BLaER1 treated with 17β-estradiol and CSF1 and Interleukin-3, amounts not matched to agents 10 nM and 100 nM (cell line): ENCODE measurements at regions not wholly inside any gene's neighbourhood (a gene's known extent, or its start where the extent isn't known, plus 50 kb on each side); places are given as distances from the start of the nearest gene placed in this dataset.

Experiments
- H3K27ac ChIP-seq, 11 experiments: shearing (Covaris generic); formaldehyde crosslinking; 2 replicates each; pipeline ENCODE4 v1.8.1; 2022
- H3K27me3 ChIP-seq, 11 experiments: shearing (Covaris generic); formaldehyde crosslinking; 2 replicates each; pipeline ENCODE4 v1.8.1; 2022
- H3K36me3 ChIP-seq, 11 experiments: shearing (Covaris generic); formaldehyde crosslinking; 2 replicates each; pipeline ENCODE4 v1.8.1; 2022
- H3K4me1 ChIP-seq, 10 experiments: shearing (Covaris generic); formaldehyde crosslinking; 2 replicates each; pipeline ENCODE4 v1.8.1; 2022
- H3K4me2 ChIP-seq, 11 experiments: shearing (Covaris generic); formaldehyde crosslinking; 2 replicates each; pipeline ENCODE4 v1.8.1; 2022
- H3K4me3 ChIP-seq, 10 experiments: shearing (Covaris generic); formaldehyde crosslinking; 2 replicates each; pipeline ENCODE4 v1.8.1; 2022
- H3K9ac ChIP-seq, 11 experiments: shearing (Covaris generic); formaldehyde crosslinking; 2 replicates each; pipeline ENCODE4 v1.8.1; 2022
- H3K9me3 ChIP-seq, 11 experiments: shearing (Covaris generic); formaldehyde crosslinking; replicated peaks in 1 of 11; 2 replicates each; pipeline ENCODE4 v1.8.1; 2022
- H4K20me1 ChIP-seq, 11 experiments: shearing (Covaris generic); formaldehyde crosslinking; 2 replicates each; pipeline ENCODE4 v1.8.1; 2022
- Cebpa-rat ChIP-seq, 11 experiments: shearing (Covaris generic); IDR thresholded peaks; 2 replicates each; pipeline ENCODE4 v1.8.1; 2022

DNA sequence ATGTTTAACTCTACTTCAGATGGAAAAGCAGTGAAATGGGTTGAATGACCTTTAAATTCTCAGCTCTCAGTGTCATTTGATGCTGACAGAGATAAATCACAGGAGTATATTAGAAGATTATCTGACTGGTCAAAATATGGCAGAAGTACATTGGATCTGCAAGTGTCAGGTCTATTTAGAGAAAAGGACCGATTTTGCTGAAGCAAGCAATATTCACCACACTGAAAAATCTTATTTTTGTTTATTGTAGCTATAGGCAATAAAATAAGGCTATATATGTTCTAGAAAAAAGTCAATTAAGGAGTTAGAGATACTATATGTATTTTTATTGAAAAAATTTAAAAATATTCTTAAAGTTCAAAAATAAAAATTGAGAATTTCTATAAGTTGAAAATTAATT lies 325.3 kb downstream of the CXXC4 start:
- H4K20me1 ChIP-seq: no peaks in the 10 kb centered on the region

GRCh38 chr4:104166749-104167148 lies 327.9 kb downstream of the CXXC4 start:
- H3K4me3 ChIP-seq: no peak overlapping the region
- H3K9ac ChIP-seq: no peak overlapping the region
- no peaks in the 10 kb centered on the region for H3K4me1 ChIP-seq
- H4K20me1 ChIP-seq: no peaks in the 10 kb centered on the region
- H3K27ac ChIP-seq: no peak overlapping the region
- no peaks in the 10 kb centered on the region for H3K27me3 ChIP-seq
- no peak for TF ChIP-seq Cebpa-rat (IDR thresholded peaks at IDR 0.05)
- H3K4me2 ChIP-seq: no peak overlapping the region
- H3K36me3 ChIP-seq: no peaks in the 10 kb centered on the region
- no peaks in the 10 kb centered on the region for H3K9me3 ChIP-seq

More for the DNA sequence above, 325.3 kb downstream of the CXXC4 start:
- Histone ChIP-seq H3K4me3 (no peak overlapping the region), H3K4me1 (no peaks in the 10 kb centered on the region), H3K27ac (no peak overlapping the region), H3K9me3 (no peaks in the 10 kb centered on the region), H3K27me3 (no peaks in the 10 kb centered on the region), H3K36me3 (no peaks in the 10 kb centered on the region), H3K9ac (no peak overlapping the region), H3K4me2 (no peak overlapping the region)
- no peak for TF ChIP-seq Cebpa-rat (IDR thresholded peaks at IDR 0.05)

GRCh38 chr4:104163820-104164219 lies 330.9 kb downstream of the CXXC4 start:
- no peaks in the 10 kb centered on the region for H3K36me3 ChIP-seq
- H3K9me3 ChIP-seq: no peaks in the 10 kb centered on the region
- no peak overlapping the region for H3K4me2 ChIP-seq
- no peak overlapping the region for H3K4me3 ChIP-seq
- no peaks in the 10 kb centered on the region for H4K20me1 ChIP-seq
- no peak overlapping the region for H3K27ac ChIP-seq
- H3K4me1 ChIP-seq: no peaks in the 10 kb centered on the region
- H3K27me3 ChIP-seq: no peaks in the 10 kb centered on the region
- H3K9ac ChIP-seq: no peak overlapping the region
- TF ChIP-seq Cebpa-rat (IDR thresholded peaks at IDR 0.05): no peak

GRCh38 chr4:104146048-104146447 lies 348.6 kb downstream of the CXXC4 start:
- H3K27me3 ChIP-seq: no peaks in the 10 kb centered on the region
- no peaks in the 10 kb centered on the region for H4K20me1 ChIP-seq
- H3K27ac ChIP-seq: no peak overlapping the region
- no peak overlapping the region for H3K9ac ChIP-seq
- H3K36me3 ChIP-seq: no peaks in the 10 kb centered on the region
- H3K4me2 ChIP-seq: no peak overlapping the region
- no peak overlapping the region for H3K4me3 ChIP-seq
- TF ChIP-seq Cebpa-rat (IDR thresholded peaks at IDR 0.05): no peak
- no peaks in the 10 kb centered on the region for H3K4me1 ChIP-seq
- no peaks in the 10 kb centered on the region for H3K9me3 ChIP-seq

GRCh38 chr4:104138116-104138515 lies 356.6 kb downstream of the CXXC4 start:
- no peak overlapping the region for H3K27ac ChIP-seq
- peaks cover 0 to 6% (median 0%) of the 10 kb centered on the region in 11 experiments; a peak in 1 of 22 replicates for H3K9me3 ChIP-seq
- H3K4me1 ChIP-seq: no peaks in the 10 kb centered on the region
- H3K36me3 ChIP-seq: no peaks in the 10 kb centered on the region
- no peaks in the 10 kb centered on the region for H4K20me1 ChIP-seq
- TF ChIP-seq Cebpa-rat (IDR thresholded peaks at IDR 0.05): no peak
- H3K27me3 ChIP-seq: no peaks in the 10 kb centered on the region
- no peak overlapping the region for H3K4me3 ChIP-seq
- H3K9ac ChIP-seq: no peak overlapping the region
- no peak overlapping the region for H3K4me2 ChIP-seq

GRCh38 chr4:104129243-104129642 lies 365.5 kb downstream of the CXXC4 start:
- Histone ChIP-seq H4K20me1 (no peaks in the 10 kb centered on the region), H3K9ac (no peak overlapping the region), H3K4me2 (no peak overlapping the region), H3K4me1 (no peaks in the 10 kb centered on the region), H3K36me3 (no peaks in the 10 kb centered on the region), H3K9me3 (no peaks in the 10 kb centered on the region), H3K27me3 (no peaks in the 10 kb centered on the region), H3K4me3 (no peak overlapping the region), H3K27ac (no peak overlapping the region)
- TF ChIP-seq Cebpa-rat (IDR thresholded peaks at IDR 0.05): no peak

GRCh38 chr4:104128850-104129213 lies 365.9 kb downstream of the CXXC4 start:
- Histone ChIP-seq H3K27me3 (no peaks in the 10 kb centered on the region), H3K4me3 (no peak overlapping the region), H3K36me3 (no peaks in the 10 kb centered on the region), H3K4me2 (no peak overlapping the region), H3K27ac (no peak overlapping the region), H3K4me1 (no peaks in the 10 kb centered on the region), H4K20me1 (no peaks in the 10 kb centered on the region), H3K9me3 (no peaks in the 10 kb centered on the region), H3K9ac (no peak overlapping the region)
- no peak for TF ChIP-seq Cebpa-rat (IDR thresholded peaks at IDR 0.05)

DNA sequence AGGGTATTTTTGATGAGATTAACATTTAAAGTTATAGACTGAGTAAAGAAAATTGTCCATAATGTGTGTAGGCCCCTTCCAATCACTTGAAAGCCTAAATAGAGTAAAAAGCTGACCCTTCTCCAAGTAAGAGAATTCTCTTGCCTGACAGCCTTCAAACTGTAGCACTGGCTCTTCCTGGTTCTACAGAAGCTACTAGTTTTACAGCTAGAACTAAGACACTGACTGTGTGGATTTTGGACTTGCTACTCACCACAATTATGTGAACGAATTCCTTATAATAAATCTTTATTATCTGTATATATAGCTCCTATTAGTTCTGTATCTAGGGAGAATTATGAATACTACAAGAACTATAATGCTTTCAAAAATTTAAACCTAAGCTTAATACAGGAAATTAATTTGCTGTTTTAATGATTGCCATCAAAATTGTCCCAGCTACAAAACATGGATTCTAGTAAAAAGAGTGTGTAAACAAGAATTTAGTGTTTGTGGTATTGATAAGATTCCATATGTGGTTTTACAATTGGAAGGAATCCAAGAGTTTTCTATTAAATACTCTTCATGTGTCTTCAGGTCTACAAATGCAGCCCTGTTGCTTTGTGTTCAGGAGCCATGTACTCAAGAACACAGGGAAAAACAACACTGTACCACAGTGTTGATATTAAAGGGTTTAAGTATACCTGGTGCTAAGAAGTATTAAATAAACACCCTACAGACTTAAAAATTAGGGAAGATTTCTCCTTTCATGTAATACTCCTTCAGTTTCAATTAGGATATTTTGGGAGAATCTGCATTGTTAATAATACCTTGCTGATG lies 366.5 kb downstream of the CXXC4 start:
- no peaks in the 10 kb centered on the region for H3K9me3 ChIP-seq
- no peaks in the 10 kb centered on the region for H3K27me3 ChIP-seq
- TF ChIP-seq Cebpa-rat (IDR thresholded peaks at IDR 0.05): no peak
- no peak overlapping the region for H3K4me2 ChIP-seq
- no peak overlapping the region for H3K9ac ChIP-seq
- no peak overlapping the region for H3K27ac ChIP-seq
- no peaks in the 10 kb centered on the region for H3K36me3 ChIP-seq
- H3K4me3 ChIP-seq: no peak overlapping the region
- no peaks in the 10 kb centered on the region for H4K20me1 ChIP-seq
- no peaks in the 10 kb centered on the region for H3K4me1 ChIP-seq

DNA sequence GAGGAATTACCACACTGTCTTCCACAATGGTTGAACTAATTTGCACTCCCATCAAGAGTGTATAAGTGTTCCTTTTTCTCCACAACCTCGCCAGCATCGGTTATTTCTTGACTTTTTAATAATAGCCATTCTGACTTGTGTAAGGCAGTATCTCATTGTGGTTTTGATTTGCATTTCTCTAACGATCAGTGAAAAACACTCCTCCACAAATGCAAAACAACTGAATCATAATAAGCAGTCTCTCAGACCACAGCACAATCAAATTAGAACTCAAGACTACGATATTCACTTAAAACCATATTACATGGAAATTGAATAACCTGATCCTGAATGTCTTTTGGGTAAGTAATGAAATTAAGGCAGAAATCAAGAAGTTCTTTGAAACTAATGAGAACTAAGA lies 371.7 kb downstream of the CXXC4 start:
- no peaks in the 10 kb centered on the region for H3K36me3 ChIP-seq
- H4K20me1 ChIP-seq: no peaks in the 10 kb centered on the region
- H3K9me3 ChIP-seq: no peaks in the 10 kb centered on the region
- H3K9ac ChIP-seq: no peak overlapping the region
- no peak for TF ChIP-seq Cebpa-rat (IDR thresholded peaks at IDR 0.05)
- no peak overlapping the region for H3K4me3 ChIP-seq
- H3K27ac ChIP-seq: no peak overlapping the region
- no peaks in the 10 kb centered on the region for H3K4me1 ChIP-seq
- no peak overlapping the region for H3K4me2 ChIP-seq
- no peaks in the 10 kb centered on the region for H3K27me3 ChIP-seq

GRCh38 chr4:104117776-104118175 lies 376.9 kb downstream of the CXXC4 start:
- H3K36me3 ChIP-seq: no peaks in the 10 kb centered on the region
- no peak for TF ChIP-seq Cebpa-rat (IDR thresholded peaks at IDR 0.05)
- peaks cover 0 to 17% (median 5%) of the 10 kb centered on the region in 11 experiments; a peak in 9 of 22 replicates for H3K9me3 ChIP-seq
- no peaks in the 10 kb centered on the region for H4K20me1 ChIP-seq
- H3K27me3 ChIP-seq: no peaks in the 10 kb centered on the region
- H3K4me2 ChIP-seq: no peak overlapping the region
- H3K9ac ChIP-seq: no peak overlapping the region
- H3K4me3 ChIP-seq: no peak overlapping the region
- no peak overlapping the region for H3K27ac ChIP-seq
- H3K4me1 ChIP-seq: no peaks in the 10 kb centered on the region
